Mesenchymal stem cell (in vitro differentiated cells and primary cell): ENCODE measurements at regions not wholly inside any gene's neighbourhood (a gene's known extent, or its start where the extent isn't known, plus 50 kb on each side); places are given as distances from the start of the nearest gene placed in this dataset.

ENCODE experiments used
- DNase-seq: peaks from one replicate; pipeline ENCODE4 v3.0.0-alpha.2; 2013
- H2AFZ ChIP-seq: one replicate; pipeline ENCODE4 v1.6.1; 2013; ENCODE audit warnings: low read depth, mild to moderate bottlenecking, control low read depth, inconsistent platforms, low read length, moderate library complexity
- H2AK5ac ChIP-seq: 2 replicates; pipeline ENCODE4 v1.6.1; 2013; ENCODE audit warnings: low read length, moderate library complexity, mild to moderate bottlenecking, inconsistent platforms; ENCODE audit not compliant: severe bottlenecking
- H2BK120ac ChIP-seq: one replicate; pipeline ENCODE4 v1.6.1; 2013; ENCODE audit warnings: low read depth, mild to moderate bottlenecking, inconsistent platforms, low read length, moderate library complexity
- H2BK12ac ChIP-seq, 2 experiments: one replicate each; pipeline ENCODE4 v1.6.1; 2013; ENCODE audit warnings: inconsistent platforms in 2 of 2, low read length in 2 of 2, mild to moderate bottlenecking in 2 of 2, moderate library complexity in 2 of 2, control low read depth in 1 of 2
- H2BK15ac ChIP-seq: one replicate; pipeline ENCODE4 v1.6.1; 2013; ENCODE audit warnings: mild to moderate bottlenecking, low read depth, inconsistent platforms; ENCODE audit not compliant: poor library complexity, severe bottlenecking
- H2BK5ac ChIP-seq: 2 replicates; pipeline ENCODE4 v1.6.1; 2013; ENCODE audit warnings: low read depth, mild to moderate bottlenecking, low read length, control low read depth, inconsistent platforms; ENCODE audit not compliant: poor library complexity, severe bottlenecking
- H3K14ac ChIP-seq, 2 experiments: one replicate each; pipeline ENCODE4 v1.6.1; 2013; ENCODE audit warnings: inconsistent platforms in 2 of 2, low read length in 2 of 2, control low read depth in 1 of 2, mild to moderate bottlenecking in 1 of 2, moderate library complexity in 1 of 2
- H3K18ac ChIP-seq, 2 experiments: one replicate each; pipeline ENCODE4 v1.6.1; 2013; ENCODE audit warnings: inconsistent platforms in 2 of 2, low read length in 2 of 2, control low read depth in 1 of 2, low read depth in 1 of 2, mild to moderate bottlenecking in 1 of 2
- H3K23ac ChIP-seq, 2 experiments: one replicate each; pipeline ENCODE4 v1.6.1; 2013; ENCODE audit warnings: inconsistent platforms in 2 of 2, low read length in 2 of 2, mild to moderate bottlenecking in 2 of 2, moderate library complexity in 2 of 2, control low read depth in 1 of 2
- H3K27ac ChIP-seq: 2 replicates; pipeline ENCODE4 v1.5.1; 2013; ENCODE audit warnings: mild to moderate bottlenecking, moderate library complexity, low read length, control low read depth, inconsistent platforms; ENCODE audit not compliant: poor library complexity, severe bottlenecking
- H3K27me3 ChIP-seq, 2 experiments: 2 replicates each; pipeline versions ENCODE4 v1.6.1 to v1.7.0; 2013; ENCODE audit warnings: low read length in 2 of 2, mild to moderate bottlenecking in 2 of 2, moderate library complexity in 2 of 2, control low read depth in 1 of 2, inconsistent platforms in 1 of 2; ENCODE audit not compliant: control insufficient read depth in 1 of 2, insufficient read depth in 1 of 2
- H3K36me3 ChIP-seq, 2 experiments: 2 replicates each; pipeline versions ENCODE4 v1.6.1 to v1.7.0; 2013; ENCODE audit warnings: low read length in 2 of 2, control low read depth in 1 of 2, inconsistent platforms in 1 of 2, low read depth in 1 of 2, mild to moderate bottlenecking in 1 of 2; ENCODE audit not compliant: insufficient read depth in 2 of 2, control insufficient read depth in 1 of 2
- H3K4ac ChIP-seq, 2 experiments: one replicate each; pipeline ENCODE4 v1.6.1; 2013; ENCODE audit warnings: inconsistent platforms in 2 of 2, low read length in 2 of 2, mild to moderate bottlenecking in 2 of 2, moderate library complexity in 2 of 2, control low read depth in 1 of 2, low read depth in 1 of 2
- H3K4me1 ChIP-seq: 2 replicates; pipeline ENCODE4 v1.6.1; 2013; ENCODE audit warnings: low read depth, low read length, control low read depth; ENCODE audit not compliant: control insufficient read depth, insufficient read depth
- H3K4me2 ChIP-seq: 2 replicates; pipeline ENCODE4 v1.6.1; 2013; ENCODE audit warnings: low read length, mild to moderate bottlenecking, inconsistent platforms; ENCODE audit not compliant: poor library complexity, severe bottlenecking
- H3K4me3 ChIP-seq, 2 experiments: 2 replicates each; pipeline versions ENCODE4 v1.5.1 to v1.7.0; 2013; ENCODE audit warnings: low read length in 2 of 2, mild to moderate bottlenecking in 2 of 2, control low read depth in 1 of 2, low read depth in 1 of 2; ENCODE audit not compliant: insufficient read depth in 1 of 2
- H3K79me1 ChIP-seq: replicated peaks from 2 replicates; pipeline ENCODE4 v1.6.1; 2013; ENCODE audit warnings: mild to moderate bottlenecking, control low read depth, low read length, inconsistent platforms; ENCODE audit not compliant: poor library complexity, severe bottlenecking
- H3K9ac ChIP-seq: 2 replicates; pipeline ENCODE4 v1.7.0; 2013; ENCODE audit warnings: mild to moderate bottlenecking, low read length, moderate library complexity
- H3K9me3 ChIP-seq: 2 replicates; pipeline ENCODE4 v1.7.0; 2013; ENCODE audit warnings: mild to moderate bottlenecking, low read length; ENCODE audit not compliant: control insufficient read depth
- H4K8ac ChIP-seq: one replicate; pipeline ENCODE4 v1.6.1; 2013; ENCODE audit warnings: inconsistent platforms, mild to moderate bottlenecking, low read length, moderate library complexity
- H4K91ac ChIP-seq: one replicate; pipeline ENCODE4 v1.6.1; 2013; ENCODE audit warnings: mild to moderate bottlenecking, low read length, inconsistent platforms
- WGBS: methylation state at CpG from one replicate; pipeline ENCODE4 v1.1.7; 2013; ENCODE audit warnings: mixed read lengths; 5-methylcytosine and 5-hydroxymethylcytosine counted together

- H3K4me3 ChIP-seq = no peak overlapping the region
- no peak overlapping the region for H2BK5ac ChIP-seq
- no peak overlapping the region for H3K27ac ChIP-seq
- H3K18ac ChIP-seq = no peak overlapping the region
- no peak overlapping the region for H2BK15ac ChIP-seq
- no peaks in the 10 kb centered on the region for H3K79me1 ChIP-seq
- H3K27me3 ChIP-seq = no peaks in the 10 kb centered on the region
- H3K23ac ChIP-seq = no peak overlapping the region
- H3K14ac ChIP-seq = no peak overlapping the region
- no peak overlapping the region for H4K91ac ChIP-seq
- H2AK5ac ChIP-seq = no peak overlapping the region
- no peak overlapping the region for H2BK120ac ChIP-seq
- no peaks in the 10 kb centered on the region for H3K36me3 ChIP-seq
- no peak for DNase-seq
- no CpG with 5 or more reads among the region's 1 CpG for WGBS
- H3K4ac ChIP-seq = no peak overlapping the region
- peaks cover 38% of the 10 kb centered on the region for H3K9me3 ChIP-seq
- H4K8ac ChIP-seq = no peak overlapping the region
- H3K9ac ChIP-seq = no peak overlapping the region
- no peak overlapping the region for H2AFZ ChIP-seq
- H3K4me2 ChIP-seq = no peak overlapping the region
- H3K4me1 ChIP-seq = no peaks in the 10 kb centered on the region
- no peak overlapping the region for H2BK12ac ChIP-seq
Observed at GRCh38 chr5:39491210-39491609, 66.4 kb upstream of the DAB2 start.

GRCh38 chr5:39489263-39489662 is 64.5 kb upstream of the DAB2 start:
- no peaks in the 10 kb centered on the region for H3K4me1 ChIP-seq
- H3K36me3 ChIP-seq = no peaks in the 10 kb centered on the region
- H2BK15ac ChIP-seq = no peak overlapping the region
- H3K23ac ChIP-seq = no peak overlapping the region
- no peak overlapping the region for H3K4me3 ChIP-seq
- H3K79me1 ChIP-seq = no peaks in the 10 kb centered on the region
- no peak overlapping the region for H4K91ac ChIP-seq
- H3K27ac ChIP-seq = no peak overlapping the region
- no peak overlapping the region for H2BK5ac ChIP-seq
- H2BK120ac ChIP-seq = no peak overlapping the region
- no peaks in the 10 kb centered on the region for H3K27me3 ChIP-seq
- peaks cover 38% of the 10 kb centered on the region for H3K9me3 ChIP-seq
- WGBS = 100% methylated on average over 1 of the region's 1 CpG
- no peak overlapping the region for H2AFZ ChIP-seq
- DNase-seq = no peak
- H3K14ac ChIP-seq = no peak overlapping the region
- no peak overlapping the region for H2BK12ac ChIP-seq
- no peak overlapping the region for H3K18ac ChIP-seq
- H4K8ac ChIP-seq = no peak overlapping the region
- no peak overlapping the region for H2AK5ac ChIP-seq
- H3K4ac ChIP-seq = no peak overlapping the region
- no peak overlapping the region for H3K4me2 ChIP-seq
- no peak overlapping the region for H3K9ac ChIP-seq

GRCh38 chr5:39486790-39487189 is 62.0 kb upstream of the DAB2 start:
- Histone ChIP-seq H3K23ac (no peak overlapping the region), H2AK5ac (no peak overlapping the region), H3K14ac (no peak overlapping the region), H4K91ac (no peak overlapping the region), H3K27me3 (no peaks in the 10 kb centered on the region), H3K4me3 (no peak overlapping the region), H2BK5ac (no peak overlapping the region), H2AFZ (no peak overlapping the region), H3K9ac (no peak overlapping the region), H2BK12ac (no peak overlapping the region), H3K4ac (no peak overlapping the region), H3K36me3 (no peaks in the 10 kb centered on the region), H2BK120ac (no peak overlapping the region), H3K18ac (no peak overlapping the region), H3K9me3 (peaks cover 27% of the 10 kb centered on the region), H3K4me1 (no peaks in the 10 kb centered on the region), H3K27ac (no peak overlapping the region), H3K79me1 (no peaks in the 10 kb centered on the region), H3K4me2 (no peak overlapping the region), H2BK15ac (no peak overlapping the region), H4K8ac (no peak overlapping the region)
- 83% methylated on average over 1 of the region's 2 CpGs for WGBS
- no peak for DNase-seq

GRCh38 chr5:39486361-39486760 is 61.6 kb upstream of the DAB2 start:
- Histone ChIP-seq H2BK5ac (no peak overlapping the region), H3K4me2 (no peak overlapping the region), H4K8ac (no peak overlapping the region), H3K4me1 (no peaks in the 10 kb centered on the region), H2BK15ac (no peak overlapping the region), H3K9me3 (peaks cover 22% of the 10 kb centered on the region), H2BK120ac (no peak overlapping the region), H3K9ac (no peak overlapping the region), H3K14ac (peak overlapping the region in 1 of 2 experiments; percentile 15), H3K79me1 (no peaks in the 10 kb centered on the region), H3K27me3 (no peaks in the 10 kb centered on the region), H3K4ac (peak overlapping the region in 1 of 2 experiments; percentile 69), H3K23ac (no peak overlapping the region), H4K91ac (no peak overlapping the region), H3K4me3 (no peak overlapping the region), H3K18ac (no peak overlapping the region), H2BK12ac (no peak overlapping the region), H2AK5ac (peak overlapping the region; percentile 44), H3K36me3 (no peaks in the 10 kb centered on the region), H3K27ac (no peak overlapping the region), H2AFZ (no peak overlapping the region)
- 60% methylated on average over 1 of the region's 1 CpG for WGBS
- no peak for DNase-seq
